Hepatocyte (in vitro differentiated cells): ENCODE measurements at regions not wholly inside any gene's neighbourhood (a gene's known extent, or its start where the extent isn't known, plus 50 kb on each side); places are given as distances from the start of the nearest gene placed in this dataset.

ENCODE experiments used
- DNase-seq: peaks from one replicate; pipeline ENCODE4 v3.0.0-alpha.2; 2016; ENCODE audit warnings: low spot score
- H2AFZ ChIP-seq: fragments of 200-600 bp; sonication (generic); 2 replicates; pipeline ENCODE4 v1.6.0; 2016; ENCODE audit warnings: antibody characterized with exemption, mild to moderate bottlenecking
- H3K27ac ChIP-seq: fragments of 200-600 bp; sonication (generic); 2 replicates; pipeline ENCODE4 v1.5.1; 2016; ENCODE audit warnings: mild to moderate bottlenecking
- H3K27me3 ChIP-seq: fragments of 200-600 bp; sonication (generic); 2 replicates; pipeline ENCODE4 v1.6.1; 2016
- H3K36me3 ChIP-seq: fragments of 200-600 bp; sonication (generic); replicated peaks from 2 replicates; pipeline ENCODE4 v1.5.1; 2016; ENCODE audit warnings: low read depth; ENCODE audit not compliant: insufficient read depth
- H3K4me1 ChIP-seq: fragments of 200-600 bp; sonication (generic); 2 replicates; pipeline ENCODE4 v1.5.1; 2016; ENCODE audit warnings: mild to moderate bottlenecking, moderate library complexity; ENCODE audit not compliant: insufficient read depth
- H3K4me2 ChIP-seq: fragments of 200-600 bp; sonication (generic); 2 replicates; pipeline ENCODE4 v1.6.0; 2016
- H3K4me3 ChIP-seq: fragments of 200-600 bp; sonication (generic); 2 replicates; pipeline ENCODE4 v1.5.1; 2016; ENCODE audit warnings: mild to moderate bottlenecking
- H3K79me2 ChIP-seq: fragments of 200-600 bp; sonication (generic); 2 replicates; pipeline ENCODE4 v1.6.0; 2017; ENCODE audit warnings: mild to moderate bottlenecking
- H3K9me2 ChIP-seq: fragments of 200-600 bp; sonication (generic); replicated peaks from 2 replicates; pipeline ENCODE4 v1.6.0; 2017; ENCODE audit warnings: mild to moderate bottlenecking; ENCODE audit not compliant: insufficient read depth
- H3K9me3 ChIP-seq: fragments of 200-600 bp; sonication (generic); 2 replicates; pipeline ENCODE4 v1.5.1; 2016; ENCODE audit warnings: low read depth, mild to moderate bottlenecking
- H4K20me1 ChIP-seq: fragments of 200-600 bp; sonication (generic); 2 replicates; pipeline ENCODE4 v1.6.0; 2016; ENCODE audit warnings: mild to moderate bottlenecking; ENCODE audit not compliant: insufficient read depth, poor library complexity, severe bottlenecking
- CTCF ChIP-seq: fragments of 200-600 bp; sonication (generic); IDR thresholded peaks from 2 replicates; pipeline ENCODE4 v1.5.1; 2016; ENCODE audit warnings: antibody characterized with exemption, mild to moderate bottlenecking; ENCODE audit not compliant: poor library complexity
- EZH2 ChIP-seq: fragments of 200-600 bp; sonication (generic); IDR thresholded peaks from 2 replicates; pipeline ENCODE4 v1.6.1; 2016; ENCODE audit warnings: antibody characterized with exemption, mild to moderate bottlenecking, borderline replicate concordance
- EZH2phosphoT487 ChIP-seq: fragments of 200-600 bp; sonication (generic); IDR thresholded peaks from one replicate; pipeline ENCODE4 v1.6.1; 2018; ENCODE audit warnings: antibody characterized with exemption, mild to moderate bottlenecking, low read depth, moderate library complexity; ENCODE audit not compliant: unreplicated experiment, severe bottlenecking
- WGBS: methylation state at CpG from one replicate; pipeline ENCODE4 v1.1.6; 2016; ENCODE audit warnings: low lambda C conversion rate; ENCODE audit errors: missing lambda C conversion rate; 5-methylcytosine and 5-hydroxymethylcytosine counted together

- H3K79me2 ChIP-seq, result no peaks in the 10 kb centered on the region
- H3K27ac ChIP-seq, result no peak overlapping the region
- H3K9me3 ChIP-seq, result no peaks in the 10 kb centered on the region
- H3K27me3 ChIP-seq, result no peaks in the 10 kb centered on the region
- no peak for DNase-seq
- no peaks in the 10 kb centered on the region for H4K20me1 ChIP-seq
- H3K9me2 ChIP-seq, result no peaks in the 10 kb centered on the region
- WGBS, result 86% methylated on average over 8 of the region's 8 CpGs
- H3K4me1 ChIP-seq, result no peaks in the 10 kb centered on the region
- H2AFZ ChIP-seq, result no peak overlapping the region
- no peak overlapping the region for H3K4me3 ChIP-seq
- H3K36me3 ChIP-seq, result no peaks in the 10 kb centered on the region
- no peak for TF ChIP-seq EZH2phosphoT487
- no peak for TF ChIP-seq CTCF
- TF ChIP-seq EZH2, result no peak
- no peak overlapping the region for H3K4me2 ChIP-seq
These were observed 51.2 kb upstream of the CDK20 start for GRCh38 chr9:88025411-88026117.

GRCh38 chr9:88024896-88025295, 50.6 kb upstream of the CDK20 start:
- H3K9me2 ChIP-seq, result no peaks in the 10 kb centered on the region
- H3K4me2 ChIP-seq, result no peak overlapping the region
- WGBS, result 84% methylated on average over 4 of the region's 4 CpGs
- H3K36me3 ChIP-seq, result no peaks in the 10 kb centered on the region
- no peaks in the 10 kb centered on the region for H3K27me3 ChIP-seq
- no peak overlapping the region for H3K4me3 ChIP-seq
- no peak overlapping the region for H2AFZ ChIP-seq
- H4K20me1 ChIP-seq, result no peaks in the 10 kb centered on the region
- no peak for DNase-seq
- H3K9me3 ChIP-seq, result no peaks in the 10 kb centered on the region
- no peaks in the 10 kb centered on the region for H3K79me2 ChIP-seq
- H3K4me1 ChIP-seq, result no peaks in the 10 kb centered on the region
- H3K27ac ChIP-seq, result no peak overlapping the region
- TF ChIP-seq EZH2phosphoT487 (no peak), CTCF (no peak), EZH2 (no peak)
